Mucosa of descending colon (tissue), 3 donors: ENCODE measurements at regions not wholly inside any gene's neighbourhood (a gene's known extent, or its start where the extent isn't known, plus 50 kb on each side); places are given as distances from the start of the nearest gene placed in this dataset.

Experiments
- ATAC-seq: fragments of 200-7000 bp; cut with Tn5 transposase; one replicate; pipeline ENCODE4 v1.9.1; 2020; ENCODE audit warnings: mild to moderate bottlenecking, moderate library complexity
- DNase-seq, 3 donors: peaks; one replicate each; pipeline ENCODE4 v3.0.0-alpha.2; 2020
- H3K36me3 ChIP-seq: fragments of 200-600 bp; one replicate; pipeline ENCODE4 v1.8.0; 2021; ENCODE audit warnings: low read depth, mild to moderate bottlenecking
- H3K4me1 ChIP-seq: fragments of 200-600 bp; one replicate; pipeline ENCODE4 v1.8.0; 2021; ENCODE audit warnings: low read depth, mild to moderate bottlenecking
- H3K4me3 ChIP-seq: fragments of 200-600 bp; one replicate; pipeline ENCODE4 v1.8.0; 2021; ENCODE audit warnings: mild to moderate bottlenecking
- H3K9me3 ChIP-seq: fragments of 200-600 bp; one replicate; pipeline ENCODE4 v1.8.0; 2021; ENCODE audit warnings: mild to moderate bottlenecking
- CTCF ChIP-seq: fragments of 200-600 bp; IDR thresholded peaks from one replicate; pipeline ENCODE4 v1.8.0; 2022; ENCODE audit warnings: antibody characterized with exemption, mild to moderate bottlenecking
- intact Hi-C, 2 donors: fragments of 100-400 bp; cut with DNase I in 1 of 2; cut with micrococcal nuclease in 1 of 2; formaldehyde crosslinking; loops; one replicate each; pipeline versions ENCODE4 v1.11.0 to v1.11.1; 2022; cut with DNase I, micrococcal nuclease
- donor health status: DM: no; HTN: no; CAD: no; lungs with moderate emphysema.
- donor health status: DM: no; HTN: no; CAD: no.
- donor health status: DM: no; HTN: yes; CAD: no.

GRCh38 chr1:224507771-224508523 is 73.3 kb upstream of the WDR26 start:
- TF ChIP-seq CTCF: no peak
- Histone ChIP-seq H3K36me3 (no peaks in the 10 kb centered on the region), H3K4me1 (peaks cover 59% of the 10 kb centered on the region), H3K4me3 (no peak overlapping the region), H3K9me3 (no peaks in the 10 kb centered on the region)
- DNase-seq (no peak), ATAC-seq (peak; percentile 38)
- intact Hi-C loops: no loop called here

GRCh38 chr1:224509907-224510306 is 75.3 kb upstream of the WDR26 start:
- peaks cover 42% of the 10 kb centered on the region for H3K4me1 ChIP-seq

DNA sequence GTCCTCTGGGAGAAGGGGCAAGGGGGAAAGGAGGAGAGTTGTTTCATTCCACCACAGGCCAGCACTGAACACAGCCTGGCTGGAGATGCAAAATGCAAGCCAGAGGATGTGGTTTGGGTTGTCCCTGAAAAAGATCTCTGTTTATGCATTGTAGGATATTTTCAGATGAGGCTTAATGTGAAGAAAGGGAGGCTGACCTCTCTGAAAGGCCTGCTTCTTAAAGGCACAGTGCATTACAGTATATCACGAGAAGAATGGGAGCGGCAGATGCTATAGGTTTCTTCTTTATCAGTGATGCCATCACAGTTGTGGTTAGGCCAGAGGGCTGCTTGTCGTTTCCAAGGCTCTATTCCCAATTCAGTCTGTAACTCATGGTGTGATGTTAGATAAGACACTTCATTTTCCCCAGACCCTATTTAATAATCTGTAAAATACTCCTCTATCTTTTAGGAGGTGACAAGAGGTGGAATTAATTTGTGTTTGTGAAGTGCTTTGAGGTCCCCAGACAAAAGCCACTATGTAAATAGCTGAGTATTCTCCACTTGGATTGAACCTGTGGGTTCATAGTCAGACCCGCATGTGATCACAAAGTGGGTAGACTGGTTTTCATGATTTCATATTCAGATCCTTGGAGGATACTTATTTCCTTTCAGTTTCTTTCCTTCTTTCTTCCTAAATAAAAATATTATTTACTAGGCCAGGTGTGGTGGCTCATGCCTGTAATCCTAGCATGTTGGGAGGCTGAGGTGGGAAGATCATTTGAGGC is 76.5 kb upstream of the WDR26 start:
- no peak for DNase-seq
- Histone ChIP-seq H3K4me3 (no peak overlapping the region), H3K9me3 (no peaks in the 10 kb centered on the region), H3K36me3 (no peaks in the 10 kb centered on the region), H3K4me1 (peaks cover 37% of the 10 kb centered on the region)
- intact Hi-C loops: loop anchor here in 1 of 2 donors (10.0 kb wide), 1 partner anchor 344 kb away; no protein-coding TSS in a partner anchor
- no peak for ATAC-seq
- TF ChIP-seq CTCF: no peak

More at GRCh38 chr1:224509907-224510306, 75.3 kb upstream of the WDR26 start:
- intact Hi-C loops: loop anchor here in 1 of 2 donors (10.0 kb wide), 1 partner anchor 345 kb away; no protein-coding TSS in a partner anchor
- Histone ChIP-seq H3K4me3 (no peak overlapping the region), H3K9me3 (no peaks in the 10 kb centered on the region), H3K36me3 (no peaks in the 10 kb centered on the region)
- no peak for TF ChIP-seq CTCF
- ATAC-seq (peak; percentile 70), DNase-seq (no peak)

DNA sequence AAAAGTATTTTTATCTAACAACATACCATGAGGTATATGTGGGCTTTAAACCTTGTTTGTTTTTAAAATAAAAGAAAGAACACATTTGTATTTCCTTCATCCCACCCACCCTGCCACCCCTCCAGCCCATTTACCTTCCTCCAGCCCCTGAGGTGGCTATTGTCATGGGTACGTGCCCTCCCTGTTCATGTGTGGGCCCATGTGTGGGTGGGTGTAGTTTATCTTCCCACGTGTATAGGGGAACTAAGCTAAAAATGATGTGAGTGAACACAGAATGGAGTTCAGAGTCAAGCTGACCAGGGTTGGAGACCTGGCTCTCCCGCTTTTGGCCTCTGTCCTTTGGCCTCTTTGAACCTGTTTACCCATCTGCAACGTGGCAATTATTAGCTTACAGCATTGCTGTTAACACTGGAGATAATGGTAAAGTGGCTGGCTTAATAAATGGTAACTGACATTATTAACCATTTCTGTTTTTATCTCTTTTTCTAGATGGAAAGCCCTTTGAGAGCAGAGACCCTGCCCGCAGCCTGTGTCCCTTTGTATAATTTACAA is 78.1 kb upstream of the WDR26 start:
- intact Hi-C loops: loop anchor here in 1 of 2 donors (10.0 kb wide), 1 partner anchor 342 kb away; no protein-coding TSS in a partner anchor
- ATAC-seq: no peak

More for the DNA sequence above, 78.1 kb upstream of the WDR26 start:
- peaks cover 21% of the 10 kb centered on the region for H3K4me1 ChIP-seq
- no peaks in the 10 kb centered on the region for H3K9me3 ChIP-seq
- DNase-seq: no peak
- no peaks in the 10 kb centered on the region for H3K36me3 ChIP-seq
- H3K4me3 ChIP-seq: no peak overlapping the region
- TF ChIP-seq CTCF: no peak
